Gastroesophageal sphincter (tissue), 3 donors: ENCODE measurements at regions not wholly inside any gene's neighbourhood (a gene's known extent, or its start where the extent isn't known, plus 50 kb on each side); places are given as distances from the start of the nearest gene placed in this dataset.

Experiments
- EP300 ChIP-seq: sonication (generic); formaldehyde crosslinking; IDR thresholded peaks from one replicate; pipeline ENCODE4 v1.6.1; 2017; ENCODE audit warnings: antibody characterized with exemption, mild to moderate bottlenecking
- POLR2A ChIP-seq, 2 donors: fragments of 450-650 bp; IDR thresholded peaks; one replicate each; pipeline ENCODE4 v1.6.1; 2017; ENCODE audit warnings: antibody characterized with exemption in 2 of 2, mild to moderate bottlenecking in 2 of 2, moderate library complexity in 1 of 2
- POLR2AphosphoS5 ChIP-seq: sonication (generic); formaldehyde crosslinking; IDR thresholded peaks from one replicate; pipeline ENCODE4 v1.6.1; 2017; ENCODE audit warnings: antibody characterized with exemption
- TF ChIP-seq, protein P1 (sequence below), 4 experiments: fragments of 200-600 bp in 2 of 4; fragments of 450-650 bp in 2 of 4; sonication (generic) in 1 of 4; IDR thresholded peaks; one replicate each; pipeline ENCODE4 v1.5.1; 2017 to 2019; ENCODE audit warnings: antibody characterized with exemption in 4 of 4, mild to moderate bottlenecking in 2 of 4, moderate library complexity in 2 of 4

DNA sequence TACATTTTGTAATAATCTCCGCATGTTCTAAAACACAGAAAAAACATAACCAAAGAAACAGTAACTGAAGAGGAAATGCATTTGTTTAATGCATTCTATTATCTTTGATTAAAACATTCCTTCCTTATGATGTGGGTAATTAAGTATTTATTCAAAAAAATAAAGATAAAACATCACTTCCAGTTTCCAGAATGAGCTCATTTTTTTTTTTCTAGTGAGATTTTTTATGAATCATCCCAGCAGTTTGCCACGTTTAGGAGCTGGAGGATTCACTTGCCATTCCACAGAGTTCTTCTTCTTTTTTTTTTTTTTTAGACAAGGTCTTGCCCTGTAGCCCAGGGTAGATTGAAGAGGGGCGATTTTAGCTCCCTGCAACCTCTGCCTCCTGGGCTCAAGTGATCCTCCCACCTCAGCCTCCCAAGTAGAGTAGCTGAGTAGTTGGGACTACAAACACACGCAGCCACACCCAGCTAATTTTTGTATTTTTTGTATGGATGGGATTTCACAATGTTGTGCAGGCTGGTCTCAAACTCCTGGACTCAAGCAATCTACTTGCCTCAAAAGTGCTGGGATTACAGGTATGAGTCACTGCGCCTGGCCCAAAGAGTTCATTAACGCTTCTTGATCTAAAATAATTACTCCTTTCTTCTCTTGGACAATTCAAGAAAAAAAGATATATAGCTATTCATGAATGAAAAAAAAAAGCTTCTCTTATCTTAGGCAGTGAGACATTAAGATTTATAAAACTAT lies 177.3 kb downstream of the DKK1 start:
- TF ChIP-seq, protein P1, sequence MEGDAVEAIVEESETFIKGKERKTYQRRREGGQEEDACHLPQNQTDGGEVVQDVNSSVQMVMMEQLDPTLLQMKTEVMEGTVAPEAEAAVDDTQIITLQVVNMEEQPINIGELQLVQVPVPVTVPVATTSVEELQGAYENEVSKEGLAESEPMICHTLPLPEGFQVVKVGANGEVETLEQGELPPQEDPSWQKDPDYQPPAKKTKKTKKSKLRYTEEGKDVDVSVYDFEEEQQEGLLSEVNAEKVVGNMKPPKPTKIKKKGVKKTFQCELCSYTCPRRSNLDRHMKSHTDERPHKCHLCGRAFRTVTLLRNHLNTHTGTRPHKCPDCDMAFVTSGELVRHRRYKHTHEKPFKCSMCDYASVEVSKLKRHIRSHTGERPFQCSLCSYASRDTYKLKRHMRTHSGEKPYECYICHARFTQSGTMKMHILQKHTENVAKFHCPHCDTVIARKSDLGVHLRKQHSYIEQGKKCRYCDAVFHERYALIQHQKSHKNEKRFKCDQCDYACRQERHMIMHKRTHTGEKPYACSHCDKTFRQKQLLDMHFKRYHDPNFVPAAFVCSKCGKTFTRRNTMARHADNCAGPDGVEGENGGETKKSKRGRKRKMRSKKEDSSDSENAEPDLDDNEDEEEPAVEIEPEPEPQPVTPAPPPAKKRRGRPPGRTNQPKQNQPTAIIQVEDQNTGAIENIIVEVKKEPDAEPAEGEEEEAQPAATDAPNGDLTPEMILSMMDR (IDR thresholded peaks at IDR 0.05), result no peak
- TF ChIP-seq POLR2A (IDR thresholded peaks at IDR 0.05) (no peak), POLR2AphosphoS5 (no peak), EP300 (no peak)
